HUES64 (cell line): ENCODE measurements at regions not wholly inside any gene's neighbourhood (a gene's known extent, or its start where the extent isn't known, plus 50 kb on each side); places are given as distances from the start of the nearest gene placed in this dataset.
"Not testable (repeated sequence)": the region's sequence is repeated elsewhere in the genome, so short reads cannot be mapped to it uniquely, and the experiment has no call there.

Experiments used
- H3K27ac ChIP-seq: 2 replicates; pipeline ENCODE4 v1.7.0; 2013; ENCODE audit warnings: low read depth, low read length, inconsistent platforms
- H3K27me3 ChIP-seq: 2 replicates; pipeline ENCODE4 v1.6.1; 2013; ENCODE audit warnings: mild to moderate bottlenecking, low read length; ENCODE audit not compliant: insufficient read depth
- H3K36me3 ChIP-seq: 2 replicates; pipeline ENCODE4 v1.6.1; 2013; ENCODE audit warnings: mild to moderate bottlenecking, low read length; ENCODE audit not compliant: insufficient read depth
- H3K4me1 ChIP-seq: 2 replicates; pipeline ENCODE4 v1.6.1; 2013; ENCODE audit warnings: mild to moderate bottlenecking, low read length, moderate library complexity; ENCODE audit not compliant: insufficient read depth
- H3K4me3 ChIP-seq: 2 replicates; pipeline ENCODE4 v1.5.1; 2013; ENCODE audit warnings: mild to moderate bottlenecking, low read length, moderate library complexity
- H3K9ac ChIP-seq: 2 replicates; pipeline ENCODE4 v1.6.1; 2013; ENCODE audit warnings: mild to moderate bottlenecking, low read depth, low read length
- H3K9me3 ChIP-seq: 2 replicates; pipeline ENCODE4 v1.6.1; 2013; ENCODE audit warnings: low read depth, low read length; ENCODE audit not compliant: insufficient read depth
- WGBS: fragments of 150-250, 120-280 bp; methylation state at CpG from one replicate; pipeline ENCODE4 v1.1.7; 2013; ENCODE audit warnings: missing lambda C conversion rate; 5-methylcytosine and 5-hydroxymethylcytosine counted together

GRCh38 chr14:38618514-38618913 is 362.6 kb upstream of the CLEC14A start:
- H3K27ac ChIP-seq = no peak overlapping the region
- no peaks in the 10 kb centered on the region for H3K4me1 ChIP-seq
- 94% methylated on average over 1 of the region's 1 CpG for WGBS
- H3K9me3 ChIP-seq = 0 out of 2 replicates have a peak, but pooled peaks cover 2% of the 10 kb centered on the region
- H3K9ac ChIP-seq = no peak overlapping the region
- no peaks in the 10 kb centered on the region for H3K36me3 ChIP-seq
- no peaks in the 10 kb centered on the region for H3K27me3 ChIP-seq
- H3K4me3 ChIP-seq = no peak overlapping the region

- WGBS = 88% methylated on average over 4 of the region's 4 CpGs
- peaks cover under 1% of the 10 kb centered on the region; the same call in 1 of the 2 replicates for H3K4me1 ChIP-seq
- no peaks in the 10 kb centered on the region for H3K27me3 ChIP-seq
- H3K4me3 ChIP-seq = no peak overlapping the region
- 0 out of 2 replicates have a peak, but pooled peaks cover 2% of the 10 kb centered on the region for H3K9me3 ChIP-seq
- H3K36me3 ChIP-seq = no peaks in the 10 kb centered on the region
- H3K27ac ChIP-seq = no peak overlapping the region
- H3K9ac ChIP-seq = no peak overlapping the region
Measured at GRCh38 chr14:38616959-38617358, 361.1 kb upstream of the CLEC14A start.

GRCh38 chr14:38611928-38612327 is 356.0 kb upstream of the CLEC14A start:
- H3K27ac ChIP-seq = no peak overlapping the region
- H3K9me3 ChIP-seq = no peaks in the 10 kb centered on the region
- no peak overlapping the region for H3K4me3 ChIP-seq
- H3K9ac ChIP-seq = no peak overlapping the region
- peaks cover 6% of the 10 kb centered on the region for H3K4me1 ChIP-seq
- no peaks in the 10 kb centered on the region for H3K27me3 ChIP-seq
- H3K36me3 ChIP-seq = no peaks in the 10 kb centered on the region
- 45% methylated on average over 2 of the region's 2 CpGs for WGBS

GRCh38 chr14:38608244-38608643 is 352.4 kb upstream of the CLEC14A start:
- 93% methylated on average over 1 of the region's 1 CpG for WGBS
- Histone ChIP-seq H3K27me3 (no peaks in the 10 kb centered on the region), H3K9me3 (no peaks in the 10 kb centered on the region), H3K4me1 (peaks cover 6% of the 10 kb centered on the region), H3K27ac (no peak overlapping the region), H3K36me3 (no peaks in the 10 kb centered on the region), H3K4me3 (no peak overlapping the region), H3K9ac (no peak overlapping the region)

GRCh38 chr14:38605193-38606114 is 349.6 kb upstream of the CLEC14A start:
- H3K36me3 ChIP-seq = no peaks in the 10 kb centered on the region
- H3K9me3 ChIP-seq = no peaks in the 10 kb centered on the region
- 95% methylated on average over 2 of the region's 3 CpGs for WGBS
- no peaks in the 10 kb centered on the region for H3K27me3 ChIP-seq
- no peak overlapping the region for H3K4me3 ChIP-seq
- no peak overlapping the region for H3K9ac ChIP-seq
- no peak overlapping the region for H3K27ac ChIP-seq
- no peaks in the 10 kb centered on the region for H3K4me1 ChIP-seq

- not testable (repeated sequence) for H3K9ac ChIP-seq, H3K4me3 ChIP-seq, H3K36me3 ChIP-seq, H3K4me1 ChIP-seq, H3K27me3 ChIP-seq, H3K9me3 ChIP-seq, H3K27ac ChIP-seq
- WGBS = 91% methylated on average over 2 of the region's 2 CpGs
Measured at GRCh38 chr14:38600572-38600971, 344.7 kb upstream of the CLEC14A start.

GRCh38 chr14:38593476-38593875 is 337.6 kb upstream of the CLEC14A start:
- no peak overlapping the region for H3K27ac ChIP-seq
- H3K36me3 ChIP-seq = no peaks in the 10 kb centered on the region
- H3K4me3 ChIP-seq = no peak overlapping the region
- no peaks in the 10 kb centered on the region for H3K4me1 ChIP-seq
- H3K27me3 ChIP-seq = no peaks in the 10 kb centered on the region
- no peaks in the 10 kb centered on the region for H3K9me3 ChIP-seq
- H3K9ac ChIP-seq = no peak overlapping the region
- 95% methylated on average over 4 of the region's 4 CpGs for WGBS

GRCh38 chr14:38592764-38593442 is 337.0 kb upstream of the CLEC14A start:
- no peak overlapping the region for H3K9ac ChIP-seq
- WGBS = 95% methylated on average over 7 of the region's 8 CpGs
- no peaks in the 10 kb centered on the region for H3K27me3 ChIP-seq
- no peaks in the 10 kb centered on the region for H3K36me3 ChIP-seq
- no peaks in the 10 kb centered on the region for H3K4me1 ChIP-seq
- no peak overlapping the region for H3K27ac ChIP-seq
- H3K4me3 ChIP-seq = no peak overlapping the region
- H3K9me3 ChIP-seq = no peaks in the 10 kb centered on the region

GRCh38 chr14:38589747-38590350 is 334.0 kb upstream of the CLEC14A start:
- Histone ChIP-seq H3K4me3 (no peak overlapping the region), H3K27me3 (no peaks in the 10 kb centered on the region), H3K9me3 (no peaks in the 10 kb centered on the region), H3K4me1 (no peaks in the 10 kb centered on the region), H3K27ac (no peak overlapping the region), H3K36me3 (no peaks in the 10 kb centered on the region), H3K9ac (no peak overlapping the region)
- WGBS = 97% methylated on average over 2 of the region's 3 CpGs

- Histone ChIP-seq H3K4me3 (no peak overlapping the region), H3K4me1 (no peaks in the 10 kb centered on the region), H3K9me3 (no peaks in the 10 kb centered on the region), H3K27me3 (no peaks in the 10 kb centered on the region), H3K9ac (no peak overlapping the region), H3K27ac (no peak overlapping the region), H3K36me3 (no peaks in the 10 kb centered on the region)
- no CpG with 5 or more reads among the region's 1 CpG for WGBS
Measured at GRCh38 chr14:38583471-38583870, 327.6 kb upstream of the CLEC14A start.

GRCh38 chr14:38578278-38578681 is 322.4 kb upstream of the CLEC14A start:
- H3K4me1 ChIP-seq = peaks cover 12% of the 10 kb centered on the region
- WGBS = 88% methylated on average over 4 of the region's 4 CpGs
- no peak overlapping the region for H3K27ac ChIP-seq
- H3K9ac ChIP-seq = no peak overlapping the region
- no peaks in the 10 kb centered on the region for H3K9me3 ChIP-seq
- no peaks in the 10 kb centered on the region for H3K27me3 ChIP-seq
- no peaks in the 10 kb centered on the region for H3K36me3 ChIP-seq
- no peak overlapping the region for H3K4me3 ChIP-seq
